HG03354 (cell line): ENCODE measurements at regions not wholly inside any gene's neighbourhood (a gene's known extent, or its start where the extent isn't known, plus 50 kb on each side); places are given as distances from the start of the nearest gene placed in this dataset.

Experiments
- ATAC-seq: cut with Tn5 transposase; IDR thresholded peaks from one replicate; pipeline ENCODE4 v1.9.1; 2021; ENCODE audit warnings: mild to moderate bottlenecking; ENCODE audit not compliant: unreplicated experiment, poor library complexity, severe bottlenecking

GRCh38 chr16:48011878-48012658, 143.7 kb downstream of the ABCC12 start:
- no peak for ATAC-seq

- no peak for ATAC-seq
Measured at GRCh38 chr16:48011466-48011865, 144.3 kb downstream of the ABCC12 start.

DNA sequence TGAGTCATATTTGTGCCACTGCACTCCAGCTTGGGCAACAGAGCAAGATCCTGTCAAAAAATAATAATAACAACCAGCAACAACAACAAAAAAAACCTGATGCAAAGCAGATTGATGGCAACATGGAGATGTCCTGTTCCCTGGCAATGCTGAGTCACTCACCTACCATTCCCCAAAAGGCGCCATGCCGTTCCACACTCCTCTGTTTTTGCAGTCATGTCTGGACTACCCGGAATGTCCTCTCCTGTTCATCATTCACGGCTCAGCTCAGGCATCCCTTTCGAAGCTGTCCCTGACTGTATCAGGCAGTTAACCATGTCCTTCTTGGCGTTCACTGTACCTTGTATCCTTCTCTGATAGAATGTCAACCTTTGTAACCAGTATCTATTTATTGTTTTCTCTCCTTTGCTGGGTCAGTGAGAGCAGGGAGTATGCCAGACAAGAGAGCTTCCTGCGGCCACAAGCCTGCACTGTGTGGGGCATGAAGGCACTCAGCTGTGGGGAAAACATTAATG, 147.7 kb downstream of the ABCC12 start:
- ATAC-seq: no peak

DNA sequence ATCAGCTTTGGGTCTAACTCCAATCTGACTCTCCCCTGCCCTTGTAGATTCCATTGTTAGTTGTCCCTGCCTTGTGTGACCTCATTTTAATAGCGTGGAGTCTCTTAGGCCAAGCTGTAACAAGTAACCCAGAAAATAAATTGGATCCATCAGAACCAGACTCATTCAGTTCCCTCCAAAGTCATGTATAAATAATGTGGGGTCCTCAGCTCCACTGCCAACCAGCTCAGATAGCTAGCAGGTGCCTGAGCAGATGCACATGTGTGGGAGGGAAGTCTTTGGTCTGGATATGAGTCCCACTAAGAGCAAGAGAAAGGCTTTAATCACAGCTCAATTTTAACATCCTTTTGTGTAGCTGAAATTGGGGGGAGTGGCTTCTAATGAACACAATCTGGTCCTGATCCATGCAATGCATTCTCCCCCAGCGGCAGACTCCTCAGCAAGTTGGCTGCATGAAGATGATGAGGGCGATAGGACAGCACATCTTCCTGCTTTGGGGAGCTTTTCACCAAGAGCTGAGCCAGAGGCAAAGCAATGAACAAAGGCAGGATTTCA, 151.6 kb downstream of the ABCC12 start:
- ATAC-seq: no peak

DNA sequence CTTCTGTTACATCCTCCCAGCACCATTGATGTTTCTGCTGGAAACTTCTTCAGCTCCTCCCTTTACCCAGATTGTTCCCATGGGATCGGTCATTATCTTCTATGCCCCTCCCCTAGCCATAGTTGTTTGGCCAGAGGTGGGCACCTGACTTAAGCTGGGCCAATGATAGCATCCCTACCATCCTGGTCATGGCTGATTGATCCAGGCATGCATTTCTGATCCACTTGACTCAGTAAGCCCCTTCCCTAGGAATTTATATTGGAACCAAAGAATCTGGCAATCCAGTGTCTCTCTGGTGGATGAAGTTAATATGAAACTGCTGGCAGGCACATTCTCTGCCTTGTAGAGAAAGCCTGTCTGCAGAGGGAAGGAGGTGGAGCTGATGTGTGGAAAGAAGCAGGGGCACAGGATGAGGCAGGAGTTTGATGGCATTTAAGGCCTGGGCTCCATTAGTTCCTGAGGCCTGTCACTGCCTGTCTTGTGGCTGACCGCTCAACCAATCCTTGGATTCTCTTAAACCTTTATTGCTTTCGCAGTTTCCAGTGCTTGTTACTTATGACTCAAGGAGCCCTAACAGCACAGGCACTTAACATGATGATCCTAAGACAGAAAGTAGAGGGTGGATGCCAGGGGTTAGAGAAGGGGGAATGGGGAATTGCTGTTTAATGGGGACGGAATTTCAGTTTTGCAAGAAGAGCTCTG, 152.4 kb downstream of the ABCC12 start:
- no peak for ATAC-seq

DNA sequence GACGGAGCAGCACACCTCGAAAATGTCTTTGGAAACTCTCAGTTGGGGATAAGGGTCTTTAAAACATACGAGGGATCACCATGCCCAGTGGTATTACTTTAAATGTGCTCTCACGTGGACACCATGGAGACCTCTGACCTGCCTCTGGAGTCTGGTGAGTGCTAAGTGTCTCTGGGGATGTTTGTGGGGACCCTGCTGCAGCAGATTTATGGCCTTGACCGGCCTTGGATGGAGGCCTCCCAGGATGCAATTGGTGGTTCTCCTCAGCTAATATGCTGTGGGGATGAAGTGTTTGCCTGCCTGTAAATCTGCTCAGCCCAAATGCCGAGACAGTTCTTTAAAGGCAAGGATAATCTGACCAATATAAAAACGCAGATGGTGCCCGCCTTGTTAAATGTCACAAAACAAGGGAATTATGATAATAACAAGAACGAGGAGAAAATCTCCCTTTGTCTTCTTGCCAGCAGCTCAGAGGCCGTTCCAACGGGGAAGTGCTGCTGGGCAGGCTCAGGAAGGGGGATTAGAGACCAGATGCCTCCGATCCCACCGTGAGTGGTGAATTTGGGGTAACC, 154.4 kb downstream of the ABCC12 start:
- ATAC-seq: no peak

- no peak for ATAC-seq
Measured at GRCh38 chr16:48000622-48001021, 155.2 kb downstream of the ABCC12 start.

DNA sequence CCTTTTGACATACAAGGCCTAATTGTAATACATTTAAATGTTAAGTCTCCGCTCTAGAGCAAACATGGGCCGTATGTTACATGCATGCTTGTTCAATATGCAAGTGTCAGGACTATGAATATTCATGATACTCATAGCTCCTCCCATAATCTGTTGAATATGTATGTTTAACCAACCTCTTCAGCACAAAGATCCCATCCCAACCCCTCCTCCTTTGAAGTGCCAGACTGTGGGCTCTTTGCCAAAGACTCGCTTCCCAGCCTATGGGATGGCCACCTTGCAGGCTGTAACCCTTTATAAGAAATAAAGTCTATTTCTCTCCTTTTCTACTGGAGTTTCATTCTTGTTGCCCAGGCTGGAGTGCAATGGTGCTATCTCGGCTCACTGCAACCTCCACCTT, 156.2 kb downstream of the ABCC12 start:
- no peak for ATAC-seq

DNA sequence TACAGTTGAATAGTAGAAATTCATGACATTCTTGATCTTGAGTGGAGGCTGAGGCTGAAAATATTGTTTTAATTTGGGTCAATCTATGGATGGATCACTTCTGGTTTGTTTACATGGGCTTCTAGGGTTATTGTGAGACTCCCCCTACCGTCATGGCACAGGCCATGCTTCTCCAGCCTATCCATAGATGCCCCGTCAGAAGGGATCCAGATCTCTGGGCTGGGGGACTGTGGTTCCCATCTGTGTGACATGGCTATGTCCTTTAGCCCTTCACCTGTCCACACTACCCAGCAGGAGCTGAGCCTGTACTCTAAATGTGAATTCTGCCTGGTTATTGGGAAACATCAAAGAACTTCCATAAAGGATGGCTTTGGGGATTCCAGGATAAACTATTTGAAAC, 160.4 kb downstream of the ABCC12 start:
- no peak for ATAC-seq

DNA sequence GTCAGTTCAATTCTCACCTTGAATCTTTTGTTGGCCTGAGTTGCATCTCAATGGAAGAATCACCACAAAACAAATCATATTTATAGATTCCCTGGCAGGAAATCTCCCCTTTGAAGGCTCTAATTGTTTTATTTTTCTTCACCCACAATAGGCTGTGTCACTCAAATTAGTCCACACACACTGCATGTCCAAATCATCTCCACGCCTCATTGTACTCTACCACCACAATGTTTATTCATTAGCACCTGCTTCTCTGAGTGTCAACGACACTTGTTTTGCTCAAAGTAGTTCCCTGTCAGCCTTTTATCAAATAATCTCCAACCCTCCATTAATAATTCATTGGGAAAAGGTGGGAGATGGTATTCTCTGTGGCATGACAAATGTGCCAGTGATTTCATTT, 164.3 kb downstream of the ABCC12 start:
- ATAC-seq: no peak

DNA sequence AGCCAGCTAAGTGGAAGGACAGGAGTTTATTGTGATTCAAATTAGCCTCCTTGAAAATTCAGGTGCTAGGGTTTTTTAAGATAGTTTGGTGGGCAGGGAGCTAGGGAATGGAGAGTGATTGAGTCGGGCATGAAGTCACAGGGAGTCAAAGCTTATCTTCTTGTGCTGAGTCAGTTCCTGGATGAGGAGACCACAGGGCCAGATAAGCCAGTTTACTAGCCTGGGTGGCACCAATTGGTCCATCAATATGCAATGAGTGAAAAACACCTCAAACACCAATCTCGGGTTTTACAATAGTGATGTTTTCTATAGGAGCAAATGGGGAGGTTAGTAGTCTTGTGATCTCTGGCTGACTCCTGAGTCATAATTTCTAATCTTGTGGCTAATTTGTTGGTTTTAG, 165.1 kb downstream of the ABCC12 start:
- no peak for ATAC-seq

DNA sequence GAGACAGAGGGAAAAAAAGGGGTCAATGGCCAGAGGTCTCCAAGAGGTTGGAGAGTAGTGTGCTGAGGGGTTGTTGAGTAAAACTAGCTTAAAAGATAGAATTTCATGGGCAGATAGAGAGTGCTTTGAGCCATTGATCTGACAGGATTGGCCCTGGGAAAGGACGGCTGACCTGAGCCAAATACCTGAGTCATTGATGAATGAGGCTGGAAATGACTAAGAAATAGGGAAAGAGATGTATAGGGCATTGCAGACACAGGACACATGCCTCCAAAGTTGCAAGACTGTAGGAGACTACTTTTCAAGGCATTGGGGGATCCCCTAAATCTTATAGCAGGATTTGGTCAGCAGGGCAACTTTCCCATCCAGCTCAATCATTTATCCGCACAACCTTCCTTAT, 168.7 kb downstream of the ABCC12 start:
- no peak for ATAC-seq

- ATAC-seq: no peak
Measured at GRCh38 chr16:47986031-47986430, 169.8 kb downstream of the ABCC12 start.

GRCh38 chr16:47984669-47985068, 171.1 kb downstream of the ABCC12 start:
- ATAC-seq: no peak

- no peak for ATAC-seq
Measured at GRCh38 chr16:47983999-47984580, 171.7 kb downstream of the ABCC12 start.

- no peak for ATAC-seq
Measured at GRCh38 chr16:47980212-47980611, 175.6 kb downstream of the ABCC12 start.

GRCh38 chr16:47979616-47980182, 176.1 kb downstream of the ABCC12 start:
- no peak for ATAC-seq

GRCh38 chr16:47979164-47979520, 176.7 kb downstream of the ABCC12 start:
- no peak for ATAC-seq

- ATAC-seq: no peak
Measured at GRCh38 chr16:47978491-47979163, 177.2 kb downstream of the ABCC12 start.
